Skin epidermis (tissue), 12 donors: ENCODE measurements at regions not wholly inside any gene's neighbourhood (a gene's known extent, or its start where the extent isn't known, plus 50 kb on each side); places are given as distances from the start of the nearest gene placed in this dataset.

Experiments
- H3K27ac ChIP-seq, 21 experiments: fragments of 200-600 bp; sonication (generic) in 11 of 21; one replicate each; pipeline ENCODE4 v1.5.0; 2020; ENCODE audit warnings: mild to moderate bottlenecking in 3 of 21, inconsistent platforms in 2 of 21, moderate library complexity in 2 of 21
- H3K4me3 ChIP-seq, 7 experiments: fragments of 200-600 bp; sonication (generic) in 2 of 7; one replicate each; pipeline ENCODE4 v1.5.0; 2020; ENCODE audit warnings: inconsistent platforms in 2 of 7, mild to moderate bottlenecking in 2 of 7, moderate library complexity in 1 of 7

GRCh38 chr1:218624052-218624451, 278.9 kb downstream of the TGFB2 start:
- H3K4me3 ChIP-seq: no peak overlapping the region
- no peak overlapping the region for H3K27ac ChIP-seq

GRCh38 chr1:218625393-218625792, 280.3 kb downstream of the TGFB2 start:
- Histone ChIP-seq H3K27ac (no peak overlapping the region), H3K4me3 (no peak overlapping the region)

- Histone ChIP-seq H3K27ac (no peak overlapping the region), H3K4me3 (no peak overlapping the region)
Observed at GRCh38 chr1:218633238-218633988, 288.3 kb downstream of the TGFB2 start.

- Histone ChIP-seq H3K4me3 (no peak overlapping the region), H3K27ac (no peak overlapping the region)
Observed at GRCh38 chr1:218634212-218634611, 289.1 kb downstream of the TGFB2 start.

GRCh38 chr1:218636548-218636947, 291.4 kb downstream of the TGFB2 start:
- H3K4me3 ChIP-seq: no peak overlapping the region
- H3K27ac ChIP-seq: no peak overlapping the region

- no peak overlapping the region for H3K27ac ChIP-seq
- H3K4me3 ChIP-seq: no peak overlapping the region
Observed at GRCh38 chr1:218640173-218640572, 295.0 kb downstream of the TGFB2 start.

- Histone ChIP-seq H3K4me3 (no peak overlapping the region), H3K27ac (peak overlapping the region in 5 of 21 experiments; percentile 9 to 63 (median 19))
Observed at GRCh38 chr1:218642033-218642948, 297.2 kb downstream of the TGFB2 start.

GRCh38 chr1:218643281-218643680, 298.1 kb downstream of the TGFB2 start:
- Histone ChIP-seq H3K4me3 (no peak overlapping the region), H3K27ac (no peak overlapping the region)

- H3K27ac ChIP-seq: no peak overlapping the region
Observed at GRCh38 chr1:218643926-218644325, 298.8 kb downstream of the TGFB2 start.

GRCh38 chr1:218646288-218646687, 301.2 kb downstream of the TGFB2 start:
- Histone ChIP-seq H3K27ac (no peak overlapping the region), H3K4me3 (no peak overlapping the region)

More at GRCh38 chr1:218643926-218644325, 298.8 kb downstream of the TGFB2 start:
- no peak overlapping the region for H3K4me3 ChIP-seq

GRCh38 chr1:218656301-218657037, 311.3 kb downstream of the TGFB2 start:
- Histone ChIP-seq H3K27ac (no peak overlapping the region), H3K4me3 (no peak overlapping the region)

- no peak overlapping the region for H3K4me3 ChIP-seq
- H3K27ac ChIP-seq: no peak overlapping the region
Observed at GRCh38 chr1:218658269-218658668, 313.1 kb downstream of the TGFB2 start.

- no peak overlapping the region for H3K4me3 ChIP-seq
- no peak overlapping the region for H3K27ac ChIP-seq
Observed at GRCh38 chr1:218658899-218659298, 313.8 kb downstream of the TGFB2 start.

GRCh38 chr1:218659911-218660677, 315.0 kb downstream of the TGFB2 start:
- Histone ChIP-seq H3K4me3 (no peak overlapping the region), H3K27ac (peak overlapping the region in 1 of 21 experiments; percentile 14)

GRCh38 chr1:218660678-218661053, 315.5 kb downstream of the TGFB2 start:
- Histone ChIP-seq H3K4me3 (no peak overlapping the region), H3K27ac (peak overlapping the region in 1 of 21 experiments; percentile 14)

- Histone ChIP-seq H3K4me3 (no peak overlapping the region), H3K27ac (no peak overlapping the region)
Observed at GRCh38 chr1:218661411-218661810, 316.3 kb downstream of the TGFB2 start.

- H3K27ac ChIP-seq: peak overlapping the region in 1 of 21 experiments; percentile 9
- no peak overlapping the region for H3K4me3 ChIP-seq
Observed at GRCh38 chr1:218664385-218665170, 319.4 kb downstream of the TGFB2 start.

- Histone ChIP-seq H3K4me3 (no peak overlapping the region), H3K27ac (peak overlapping the region in 1 of 21 experiments; percentile 9)
Observed at GRCh38 chr1:218665221-218665620, 320.1 kb downstream of the TGFB2 start.

- no peak overlapping the region for H3K4me3 ChIP-seq
- H3K27ac ChIP-seq: no peak overlapping the region
Observed at GRCh38 chr1:218666263-218666662, 321.1 kb downstream of the TGFB2 start.
